ENCODE measurements at regions not wholly inside any gene's neighbourhood (a gene's known extent, or its start where the extent isn't known, plus 50 kb on each side); places are given as distances from the start of the nearest gene placed in this dataset.

- intact Hi-C loops (cut with micrococcal nuclease), result no loop called here
- Histone ChIP-seq H3K36me3 (replicated peaks in 1 of 2; ENCODE audit: control extremely low read depth in 1 of 2, control insufficient read depth in 1 of 2, extremely low read depth in 1 of 2, insufficient read depth in 2 of 2, low read length in 1 of 2) (no peaks in the 10 kb centered on the region), H3K79me2 (ENCODE audit: control insufficient read depth, insufficient read depth, low read length) (no peaks in the 10 kb centered on the region), H3K27ac (ENCODE audit: low read length in 2 of 2) (no peak overlapping the region), H3K27me3 (replicated peaks in 1 of 4; ENCODE audit: control extremely low read depth in 1 of 4, control insufficient read depth in 3 of 4, insufficient read depth in 4 of 4, low read length in 3 of 4) (no peaks in the 10 kb centered on the region), H3K4me2 (replicated peaks; ENCODE audit: low read depth, low read length, poor library complexity, severe bottlenecking) (no peak overlapping the region), H4K20me1 (ENCODE audit: control insufficient read depth, insufficient read depth, low read length, poor library complexity, severe bottlenecking) (no peaks in the 10 kb centered on the region), H3K4me1 (ENCODE audit: control insufficient read depth in 2 of 2, insufficient read depth in 2 of 2, low read length in 2 of 2) (no peaks in the 10 kb centered on the region), H3K9me3 (ENCODE audit: control extremely low read depth in 1 of 3, control insufficient read depth in 2 of 3, insufficient read depth in 1 of 3, low read length in 2 of 3) (peaks cover 0 to 20% (median 0%) of the 10 kb centered on the region in 3 donors), H3K9ac (ENCODE audit: low read length) (no peak overlapping the region), H3K4me3 (ENCODE audit: control extremely low read depth in 1 of 5, extremely low read depth in 1 of 5, insufficient read depth in 1 of 5, low read depth in 2 of 5, low read length in 4 of 5) (no peak overlapping the region), H2AFZ (ENCODE audit: insufficient read depth, low read depth, low read length, poor library complexity, severe bottlenecking) (no peak overlapping the region)
- DNase-seq, result no peak
- H3K9me3 Mint-ChIP-seq (ENCODE audit: insufficient read depth), result no peaks in the 10 kb centered on the region
- H3K27me3 Mint-ChIP-seq, result peaks cover 4% of the 10 kb centered on the region
- 82% methylated on average over 6 of the region's 12 CpGs for WGBS (ENCODE audit: insufficient coverage)
- no peak for ATAC-seq (ENCODE audit: low read depth)
- TF ChIP-seq EZH2 (IDR thresholded peaks at IDR 0.05; ENCODE audit: borderline replicate concordance, insufficient read depth, low read depth, low read length, poor library complexity, severe bottlenecking) (no peak), CTCF (IDR thresholded peaks at IDR 0.05) (no peak)
- H3K4me3 Mint-ChIP-seq, result no peak overlapping the region
- H3K27ac Mint-ChIP-seq, result no peak overlapping the region
- POLR2A ChIA-PET, result no interaction called here
- no peaks in the 10 kb centered on the region for H3K4me1 Mint-ChIP-seq
- CTCF ChIA-PET, result no interaction called here
Measured at GRCh38 chr1:4972761-4973320, 318.4 kb downstream of the AJAP1 start.

GRCh38 chr1:4971666-4972065 is 317.3 kb downstream of the AJAP1 start:
- DNase-seq (no peak), ATAC-seq (ENCODE audit: low read depth) (no peak)
- Histone ChIP-seq H3K4me1 (ENCODE audit: control insufficient read depth in 2 of 2, insufficient read depth in 2 of 2, low read length in 2 of 2) (no peaks in the 10 kb centered on the region), H2AFZ (ENCODE audit: insufficient read depth, low read depth, low read length, poor library complexity, severe bottlenecking) (no peak overlapping the region), H3K4me2 (replicated peaks; ENCODE audit: low read depth, low read length, poor library complexity, severe bottlenecking) (no peak overlapping the region), H3K36me3 (replicated peaks in 1 of 2; ENCODE audit: control extremely low read depth in 1 of 2, control insufficient read depth in 1 of 2, extremely low read depth in 1 of 2, insufficient read depth in 2 of 2, low read length in 1 of 2) (no peaks in the 10 kb centered on the region), H3K4me3 (ENCODE audit: control extremely low read depth in 1 of 5, extremely low read depth in 1 of 5, insufficient read depth in 1 of 5, low read depth in 2 of 5, low read length in 4 of 5) (no peak overlapping the region), H3K79me2 (ENCODE audit: control insufficient read depth, insufficient read depth, low read length) (no peaks in the 10 kb centered on the region), H3K9me3 (ENCODE audit: control extremely low read depth in 1 of 3, control insufficient read depth in 2 of 3, insufficient read depth in 1 of 3, low read length in 2 of 3) (peaks cover 0 to 15% (median 0%) of the 10 kb centered on the region in 3 donors), H4K20me1 (ENCODE audit: control insufficient read depth, insufficient read depth, low read length, poor library complexity, severe bottlenecking) (no peaks in the 10 kb centered on the region), H3K27me3 (replicated peaks in 1 of 4; ENCODE audit: control extremely low read depth in 1 of 4, control insufficient read depth in 3 of 4, insufficient read depth in 4 of 4, low read length in 3 of 4) (no peaks in the 10 kb centered on the region), H3K9ac (ENCODE audit: low read length) (no peak overlapping the region), H3K27ac (ENCODE audit: low read length in 2 of 2) (no peak overlapping the region)
- Mint-ChIP-seq H3K27me3 (peaks cover 8% of the 10 kb centered on the region), H3K4me3 (no peak overlapping the region), H3K4me1 (no peaks in the 10 kb centered on the region), H3K27ac (no peak overlapping the region), H3K9me3 (ENCODE audit: insufficient read depth) (no peaks in the 10 kb centered on the region)
- ChIA-PET CTCF (no interaction called here), POLR2A (no interaction called here)
- intact Hi-C loops (cut with micrococcal nuclease), result no loop called here
- TF ChIP-seq CTCF (IDR thresholded peaks at IDR 0.05) (no peak), EZH2 (IDR thresholded peaks at IDR 0.05; ENCODE audit: borderline replicate concordance, insufficient read depth, low read depth, low read length, poor library complexity, severe bottlenecking) (no peak)
- WGBS (ENCODE audit: insufficient coverage), result 96% methylated on average over 2 of the region's 3 CpGs
